ENCODE measurements at regions not wholly inside any gene's neighbourhood (a gene's known extent, or its start where the extent isn't known, plus 50 kb on each side); places are given as distances from the start of the nearest gene placed in this dataset.
"Not testable (repeated sequence)": the region's sequence is repeated elsewhere in the genome, so short reads cannot be mapped to it uniquely, and the experiment has no call there.

DNA sequence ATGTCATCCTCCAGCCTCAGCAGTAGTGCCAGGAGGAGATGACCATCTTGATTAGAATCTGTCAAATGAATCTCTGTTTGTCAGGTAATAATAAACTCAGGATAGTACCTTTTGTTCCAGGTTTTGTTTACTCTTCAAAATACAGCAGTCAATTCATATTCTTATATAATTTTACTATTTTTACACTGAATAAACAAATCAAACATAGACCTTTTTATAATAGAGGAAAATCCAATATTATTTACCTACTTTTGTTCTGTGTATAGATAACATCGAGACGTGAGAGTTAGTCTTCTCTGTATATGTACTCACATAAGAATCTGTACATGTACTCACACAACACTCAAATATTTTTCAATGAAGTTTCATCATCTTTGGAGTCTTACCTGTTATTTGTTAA is 365.4 kb upstream of the EPHA5 start:
- Histone ChIP-seq H3K27me3 (ENCODE audit: control insufficient read depth, insufficient read depth, low read length) (no peaks in the 10 kb centered on the region), H3K36me3 (ENCODE audit: control insufficient read depth, low read depth, low read length) (no peaks in the 10 kb centered on the region), H3K4me3 (ENCODE audit: low read length) (no peak overlapping the region), H3K9me3 (ENCODE audit: control insufficient read depth, low read depth, low read length) (no peaks in the 10 kb centered on the region), H3K27ac (ENCODE audit: low read length) (no peak overlapping the region), H3K4me1 (ENCODE audit: control insufficient read depth, low read depth, low read length) (peaks cover 10% of the 10 kb centered on the region), H3K9ac (ENCODE audit: low read length) (no peak overlapping the region)

DNA sequence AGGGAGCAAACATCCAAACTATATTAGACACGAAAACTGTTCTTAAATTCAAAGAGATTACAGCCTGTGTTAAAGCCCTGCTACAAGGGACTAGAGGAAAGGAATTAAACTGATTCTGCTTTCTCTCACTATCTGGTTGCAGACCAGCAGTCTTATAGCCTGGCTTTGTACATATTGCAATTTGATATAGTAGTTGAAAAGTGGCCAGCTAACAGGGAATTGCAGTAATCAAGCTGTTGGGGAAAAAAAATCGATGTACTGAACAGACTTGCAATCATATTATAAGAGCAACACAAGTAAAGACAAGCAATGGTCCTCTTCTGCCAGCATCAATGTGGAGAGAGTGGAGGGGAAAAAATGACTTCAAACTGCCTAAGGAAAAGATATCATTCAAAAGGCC is 364.4 kb upstream of the EPHA5 start:
- H3K27me3 ChIP-seq (ENCODE audit: control insufficient read depth, insufficient read depth, low read length) = no peaks in the 10 kb centered on the region
- no peaks in the 10 kb centered on the region for H3K9me3 ChIP-seq (ENCODE audit: control insufficient read depth, low read depth, low read length)
- no peaks in the 10 kb centered on the region for H3K36me3 ChIP-seq (ENCODE audit: control insufficient read depth, low read depth, low read length)
- peak overlapping the region; percentile 9 for H3K27ac ChIP-seq (ENCODE audit: low read length)
- H3K4me3 ChIP-seq (ENCODE audit: low read length) = no peak overlapping the region
- peaks cover 10% of the 10 kb centered on the region for H3K4me1 ChIP-seq (ENCODE audit: control insufficient read depth, low read depth, low read length)
- H3K9ac ChIP-seq (ENCODE audit: low read length) = no peak overlapping the region

DNA sequence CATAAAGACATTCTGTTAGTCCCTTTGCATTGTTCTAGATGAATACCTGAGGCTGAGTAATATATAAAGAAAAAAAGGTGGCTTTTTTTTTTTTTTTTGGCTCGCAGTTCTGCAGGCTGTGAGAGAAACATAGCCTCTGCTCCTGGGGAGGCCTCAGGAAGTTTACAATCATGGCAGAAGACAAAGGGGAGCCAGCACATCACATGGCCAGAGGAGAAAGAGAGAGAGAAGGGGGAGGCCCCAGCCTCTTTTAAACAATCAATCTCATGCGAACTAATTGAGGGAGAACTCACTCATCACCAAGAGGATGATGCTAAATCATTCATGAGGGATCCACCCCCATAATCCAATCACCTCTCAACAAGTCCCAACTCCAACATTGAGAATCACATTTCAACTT is 364.0 kb upstream of the EPHA5 start:
- Histone ChIP-seq H3K27ac (ENCODE audit: low read length) (peak overlapping the region; percentile 9), H3K4me3 (ENCODE audit: low read length) (no peak overlapping the region), H3K9ac (ENCODE audit: low read length) (no peak overlapping the region), H3K9me3 (ENCODE audit: control insufficient read depth, low read depth, low read length) (no peaks in the 10 kb centered on the region), H3K36me3 (ENCODE audit: control insufficient read depth, low read depth, low read length) (no peaks in the 10 kb centered on the region), H3K27me3 (ENCODE audit: control insufficient read depth, insufficient read depth, low read length) (no peaks in the 10 kb centered on the region), H3K4me1 (ENCODE audit: control insufficient read depth, low read depth, low read length) (peaks cover 10% of the 10 kb centered on the region)

DNA sequence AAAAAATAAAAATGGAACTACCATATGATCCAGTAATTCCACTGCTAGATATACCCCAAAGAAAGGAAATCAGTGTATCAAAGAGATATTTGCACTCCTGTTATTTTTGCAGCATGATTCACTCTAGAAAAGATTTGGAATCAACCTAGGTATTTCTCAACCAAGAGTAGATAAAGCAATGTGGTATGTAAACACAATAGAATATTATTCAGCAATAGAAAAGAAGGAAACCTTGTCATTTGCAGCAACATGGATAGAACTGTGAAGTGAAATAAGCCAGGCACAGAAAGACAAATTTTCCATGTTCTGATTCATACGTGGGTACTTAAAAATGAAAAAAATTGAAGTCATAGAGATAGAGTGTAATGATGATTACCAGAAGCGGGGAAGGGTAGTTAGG is 362.3 kb upstream of the EPHA5 start:
- Histone ChIP-seq H3K4me3 (ENCODE audit: low read length) (no peak overlapping the region), H3K9me3 (ENCODE audit: control insufficient read depth, low read depth, low read length) (no peaks in the 10 kb centered on the region), H3K36me3 (ENCODE audit: control insufficient read depth, low read depth, low read length) (no peaks in the 10 kb centered on the region), H3K27me3 (ENCODE audit: control insufficient read depth, insufficient read depth, low read length) (no peaks in the 10 kb centered on the region), H3K4me1 (ENCODE audit: control insufficient read depth, low read depth, low read length) (peaks cover 10% of the 10 kb centered on the region), H3K27ac (ENCODE audit: low read length) (no peak overlapping the region), H3K9ac (ENCODE audit: low read length) (no peak overlapping the region)

DNA sequence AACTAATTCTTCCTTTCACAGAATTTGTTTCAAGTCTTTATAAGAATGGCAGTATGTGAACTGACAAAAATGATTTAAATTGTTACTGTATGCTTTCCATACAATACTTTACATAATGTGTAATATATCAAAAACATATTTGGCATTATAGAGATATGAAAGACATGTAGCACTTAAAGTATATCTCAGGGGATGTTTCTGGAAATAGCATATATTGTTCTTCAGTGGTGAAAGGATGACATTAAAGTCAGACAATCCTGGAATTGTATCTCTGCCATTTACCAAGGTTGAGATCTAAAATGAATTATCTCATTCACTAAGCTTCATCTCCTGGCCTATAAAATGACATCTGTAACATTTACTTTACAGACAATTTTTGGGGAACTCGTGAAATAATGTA is 358.4 kb upstream of the EPHA5 start:
- Histone ChIP-seq H3K4me1 (ENCODE audit: control insufficient read depth, low read depth, low read length) (no peaks in the 10 kb centered on the region), H3K9me3 (ENCODE audit: control insufficient read depth, low read depth, low read length) (no peaks in the 10 kb centered on the region), H3K27ac (ENCODE audit: low read length) (no peak overlapping the region), H3K36me3 (ENCODE audit: control insufficient read depth, low read depth, low read length) (no peaks in the 10 kb centered on the region), H3K4me3 (ENCODE audit: low read length) (no peak overlapping the region), H3K9ac (ENCODE audit: low read length) (no peak overlapping the region), H3K27me3 (ENCODE audit: control insufficient read depth, insufficient read depth, low read length) (no peaks in the 10 kb centered on the region)

DNA sequence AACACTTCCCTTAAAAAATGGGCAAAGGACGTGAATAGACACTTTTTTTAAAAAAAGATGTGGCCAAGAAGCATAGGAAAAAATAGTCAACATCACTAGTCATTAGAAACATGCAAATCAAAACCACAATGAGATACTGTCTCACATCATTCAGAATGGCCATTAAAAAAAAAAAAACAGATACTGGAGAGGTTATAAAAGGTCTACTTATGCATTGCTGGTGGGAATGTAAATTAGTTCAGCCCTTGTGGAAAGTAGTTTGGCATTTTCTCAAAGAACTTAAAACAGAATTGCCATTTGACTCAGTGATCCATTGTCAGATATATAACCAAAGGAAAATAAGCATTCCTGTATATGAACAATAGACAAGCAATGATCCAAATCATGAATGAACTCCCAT is 352.8 kb upstream of the EPHA5 start:
- Histone ChIP-seq H3K4me3 (ENCODE audit: low read length) (no peak overlapping the region), H3K4me1 (ENCODE audit: control insufficient read depth, low read depth, low read length) (no peaks in the 10 kb centered on the region), H3K9ac (ENCODE audit: low read length) (no peak overlapping the region), H3K9me3 (ENCODE audit: control insufficient read depth, low read depth, low read length) (no peaks in the 10 kb centered on the region), H3K27ac (ENCODE audit: low read length) (no peak overlapping the region), H3K36me3 (ENCODE audit: control insufficient read depth, low read depth, low read length) (no peaks in the 10 kb centered on the region), H3K27me3 (ENCODE audit: control insufficient read depth, insufficient read depth, low read length) (no peaks in the 10 kb centered on the region)

DNA sequence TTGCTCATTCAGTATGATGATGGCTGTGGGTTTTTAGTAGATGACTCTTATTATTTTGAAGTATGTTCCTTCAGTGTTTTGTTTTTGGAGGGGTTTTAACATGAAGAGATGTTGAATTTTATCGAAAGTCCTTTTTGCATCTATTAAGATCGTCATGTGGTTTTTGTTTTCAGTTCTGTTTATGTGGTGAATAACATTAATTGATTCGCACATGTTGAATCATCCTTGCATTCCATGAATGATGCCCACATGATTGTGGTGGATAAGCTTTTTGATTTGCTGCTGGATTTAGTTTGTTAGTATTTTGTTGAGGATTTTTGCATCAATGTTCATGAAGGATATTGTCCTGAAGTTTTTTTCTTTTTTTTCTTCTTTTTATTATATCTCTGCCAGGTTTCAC is 347.4 kb upstream of the EPHA5 start:
- Histone ChIP-seq H3K27ac (ENCODE audit: low read length) (no peak overlapping the region), H3K4me1 (ENCODE audit: control insufficient read depth, low read depth, low read length) (no peaks in the 10 kb centered on the region), H3K36me3 (ENCODE audit: control insufficient read depth, low read depth, low read length) (no peaks in the 10 kb centered on the region), H3K9ac (ENCODE audit: low read length) (no peak overlapping the region), H3K4me3 (ENCODE audit: low read length) (no peak overlapping the region), H3K27me3 (ENCODE audit: control insufficient read depth, insufficient read depth, low read length) (no peaks in the 10 kb centered on the region), H3K9me3 (ENCODE audit: control insufficient read depth, low read depth, low read length) (peaks cover 3% of the 10 kb centered on the region)

DNA sequence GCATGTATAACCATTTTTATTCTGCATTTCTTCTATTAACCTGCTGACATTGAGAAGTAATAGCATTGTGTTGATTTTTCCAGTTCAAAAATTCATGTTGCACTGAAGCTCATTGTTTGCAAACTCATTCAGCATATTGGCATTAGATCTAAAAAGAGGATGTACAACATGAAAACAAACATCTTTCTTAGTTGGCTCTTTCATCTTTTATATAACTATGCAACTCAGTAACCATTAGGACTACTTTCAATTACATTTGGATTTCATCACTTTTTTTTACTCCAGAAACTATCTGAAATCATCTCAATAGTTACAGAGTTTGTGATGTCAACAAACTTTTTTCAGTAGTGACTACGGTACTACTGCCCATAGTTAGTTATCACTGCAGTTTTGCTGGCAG is 346.0 kb upstream of the EPHA5 start:
- no peak overlapping the region for H3K9ac ChIP-seq (ENCODE audit: low read length)
- no peaks in the 10 kb centered on the region for H3K36me3 ChIP-seq (ENCODE audit: control insufficient read depth, low read depth, low read length)
- no peak overlapping the region for H3K27ac ChIP-seq (ENCODE audit: low read length)
- H3K27me3 ChIP-seq (ENCODE audit: control insufficient read depth, insufficient read depth, low read length) = no peaks in the 10 kb centered on the region
- peaks cover 3% of the 10 kb centered on the region for H3K9me3 ChIP-seq (ENCODE audit: control insufficient read depth, low read depth, low read length)
- H3K4me3 ChIP-seq (ENCODE audit: low read length) = no peak overlapping the region
- no peaks in the 10 kb centered on the region for H3K4me1 ChIP-seq (ENCODE audit: control insufficient read depth, low read depth, low read length)

DNA sequence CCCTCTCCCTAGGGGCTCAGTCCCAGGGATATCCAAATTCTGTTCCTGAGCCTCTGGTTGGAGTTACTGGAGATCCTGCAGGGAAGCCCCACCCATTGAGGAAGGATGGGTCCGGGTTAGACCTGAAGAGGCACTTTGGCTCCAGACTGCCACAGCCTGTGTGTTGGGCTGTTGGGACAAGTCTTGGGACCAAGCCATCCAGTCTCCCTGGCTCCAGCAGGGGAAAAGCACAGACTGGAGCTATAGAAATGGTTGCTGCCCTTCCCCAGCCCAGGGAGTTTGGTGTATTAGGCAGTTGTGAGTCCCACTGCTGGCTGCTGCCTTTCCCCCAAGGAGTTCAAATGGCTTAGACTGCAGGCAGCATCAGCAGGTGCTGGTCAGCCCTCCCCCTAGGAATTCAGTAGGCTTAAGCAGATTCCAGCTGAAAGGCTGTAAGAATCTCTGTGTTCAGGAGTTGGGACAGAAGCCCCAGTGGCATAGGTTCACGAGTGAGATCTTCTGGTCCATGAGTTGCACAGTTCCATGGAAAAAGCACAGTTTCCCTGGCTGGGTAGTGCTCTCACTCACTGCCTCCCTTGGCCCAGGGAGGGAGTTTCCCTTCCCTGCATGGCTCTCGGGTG is 344.0 kb upstream of the EPHA5 start:
- Histone ChIP-seq H3K9me3 (ENCODE audit: control insufficient read depth, low read depth, low read length) (peaks cover 3% of the 10 kb centered on the region), H3K4me1 (ENCODE audit: control insufficient read depth, low read depth, low read length) (no peaks in the 10 kb centered on the region), H3K4me3 (ENCODE audit: low read length) (no peak overlapping the region), H3K27ac (ENCODE audit: low read length) (no peak overlapping the region), H3K36me3 (ENCODE audit: control insufficient read depth, low read depth, low read length) (no peaks in the 10 kb centered on the region), H3K27me3 (ENCODE audit: control insufficient read depth, insufficient read depth, low read length) (no peaks in the 10 kb centered on the region), H3K9ac (ENCODE audit: low read length) (no peak overlapping the region)

DNA sequence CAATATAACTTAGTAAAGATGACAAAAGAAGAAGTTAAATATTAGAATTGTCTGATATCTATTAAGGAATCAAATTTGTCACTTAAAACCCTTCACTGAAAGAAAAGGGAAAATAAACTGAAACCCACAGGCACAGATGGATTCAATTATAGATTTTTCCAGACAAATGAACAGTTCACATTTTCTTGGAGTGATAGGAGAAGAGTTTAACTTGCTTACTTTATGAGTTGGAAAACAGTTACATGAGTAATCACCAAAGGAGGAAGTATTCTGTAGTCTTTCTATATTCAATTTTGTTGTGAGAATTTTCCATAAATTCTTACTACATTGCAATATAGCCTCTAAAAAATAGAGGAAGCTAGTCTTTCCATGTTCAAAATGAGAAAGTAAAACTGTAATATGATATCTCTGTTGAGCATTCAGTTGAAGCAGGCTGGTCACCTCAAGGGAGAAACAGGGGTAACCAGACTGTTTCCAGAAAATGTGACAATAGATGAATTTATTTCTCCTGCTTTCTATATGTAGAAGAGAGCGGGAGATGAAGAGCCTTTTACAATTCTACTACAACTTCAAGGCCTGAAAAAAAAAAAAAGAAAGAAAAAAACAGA is 330.3 kb upstream of the EPHA5 start:
- Histone ChIP-seq H3K4me3 (ENCODE audit: low read length) (no peak overlapping the region), H3K27ac (ENCODE audit: low read length) (no peak overlapping the region)

DNA sequence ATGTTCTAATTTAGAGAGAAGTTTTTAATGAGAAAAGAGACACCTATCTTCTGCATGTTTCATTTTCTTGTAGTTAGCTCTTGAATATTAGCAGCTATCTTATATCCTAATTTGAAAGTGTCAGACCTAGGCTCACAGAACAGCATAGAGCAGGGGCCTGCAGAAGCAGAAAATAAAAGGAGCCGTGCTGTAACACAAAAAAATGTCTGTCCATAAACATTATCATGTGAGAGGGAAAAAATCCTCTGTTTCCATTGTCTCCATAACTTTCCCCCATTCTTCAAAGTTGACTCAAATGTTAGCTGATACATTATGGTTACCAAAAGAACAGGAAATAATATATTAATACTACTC is 329.2 kb upstream of the EPHA5 start:
- H3K27ac ChIP-seq (ENCODE audit: low read length) = no peak overlapping the region
- H3K4me1 ChIP-seq (ENCODE audit: control insufficient read depth, low read depth, low read length) = no peaks in the 10 kb centered on the region
- no peak overlapping the region for H3K4me3 ChIP-seq (ENCODE audit: low read length)
- no peaks in the 10 kb centered on the region for H3K27me3 ChIP-seq (ENCODE audit: control insufficient read depth, insufficient read depth, low read length)
- H3K9me3 ChIP-seq (ENCODE audit: control insufficient read depth, low read depth, low read length) = no peaks in the 10 kb centered on the region
- no peak overlapping the region for H3K9ac ChIP-seq (ENCODE audit: low read length)
- no peaks in the 10 kb centered on the region for H3K36me3 ChIP-seq (ENCODE audit: control insufficient read depth, low read depth, low read length)

More for the DNA sequence above, 330.3 kb upstream of the EPHA5 start:
- H3K4me1 ChIP-seq (ENCODE audit: control insufficient read depth, low read depth, low read length) = no peaks in the 10 kb centered on the region
- no peaks in the 10 kb centered on the region for H3K36me3 ChIP-seq (ENCODE audit: control insufficient read depth, low read depth, low read length)
- H3K9me3 ChIP-seq (ENCODE audit: control insufficient read depth, low read depth, low read length) = no peaks in the 10 kb centered on the region
- H3K27me3 ChIP-seq (ENCODE audit: control insufficient read depth, insufficient read depth, low read length) = no peaks in the 10 kb centered on the region
- H3K9ac ChIP-seq (ENCODE audit: low read length) = no peak overlapping the region

DNA sequence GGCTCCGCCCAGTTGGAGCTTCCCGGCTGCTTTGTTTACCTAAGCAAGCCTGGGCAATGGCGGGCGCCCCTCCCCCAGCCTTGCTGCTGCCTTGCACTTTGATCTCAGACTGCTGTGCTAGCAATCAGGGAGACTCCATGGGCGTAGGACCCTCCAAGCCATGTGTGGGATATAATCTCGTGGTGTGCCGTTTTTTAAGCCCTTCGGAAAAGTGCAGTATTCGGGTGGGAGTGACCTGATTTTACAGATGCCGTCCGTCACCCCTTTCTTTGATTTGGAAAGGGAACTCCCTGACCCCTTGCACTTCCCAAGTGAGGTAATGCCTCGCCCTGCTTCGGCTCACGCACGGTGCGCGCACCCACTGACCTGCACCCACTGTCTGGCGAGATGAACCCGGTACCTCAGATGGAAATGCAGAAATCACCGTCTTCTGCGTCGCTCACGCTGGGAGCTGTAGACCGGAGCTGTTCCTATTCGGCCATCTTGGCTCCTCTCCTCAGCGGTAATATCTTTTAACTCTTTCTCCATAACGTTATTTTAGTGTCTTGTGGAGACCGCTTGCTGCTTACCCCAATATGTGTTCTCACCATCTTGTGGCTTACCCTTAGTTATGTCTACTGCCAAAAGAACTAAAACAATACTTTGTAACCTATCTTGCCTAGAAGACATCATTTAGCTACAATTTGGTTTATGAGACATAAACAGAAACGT is 328.7 kb upstream of the EPHA5 start:
- not testable (repeated sequence) for H3K27me3 ChIP-seq (ENCODE audit: control insufficient read depth, insufficient read depth, low read length); H3K4me3 ChIP-seq (ENCODE audit: low read length); H3K9me3 ChIP-seq (ENCODE audit: control insufficient read depth, low read depth, low read length); H3K4me1 ChIP-seq (ENCODE audit: control insufficient read depth, low read depth, low read length); H3K27ac ChIP-seq (ENCODE audit: low read length); H3K9ac ChIP-seq (ENCODE audit: low read length); H3K36me3 ChIP-seq (ENCODE audit: control insufficient read depth, low read depth, low read length)

Measured in iPS-18a (cell line).